ENCODE measurements at regions not wholly inside any gene's neighbourhood (a gene's known extent, or its start where the extent isn't known, plus 50 kb on each side); places are given as distances from the start of the nearest gene placed in this dataset.

- Histone ChIP-seq H3K4me1 (replicated peaks in 1 of 2) (no peaks in the 10 kb centered on the region), H3K27me3 (no peaks in the 10 kb centered on the region), H3K27ac (no peak overlapping the region), H3K36me3 (replicated peaks in 1 of 2) (no peaks in the 10 kb centered on the region), H3K9me3 (replicated peaks in 1 of 3) (no peaks in the 10 kb centered on the region), H3K4me3 (no peak overlapping the region)
- DNase-seq: no peak
- WGBS, 4 donors: 13 to 41% (median 34%) methylated on average over 1 of the region's 1 CpG
- intact Hi-C loops (cut with DNase I): no loop called here
- TF ChIP-seq POLR2A (IDR thresholded peaks at IDR 0.05): no peak
- TF ChIP-seq CTCF (IDR thresholded peaks at IDR 0.05): no peak
Measured at GRCh38 chr12:98319716-98320425, 195.5 kb upstream of the TMPO start.

- Histone ChIP-seq H3K9me3 (replicated peaks in 1 of 3) (no peaks in the 10 kb centered on the region), H3K27me3 (no peaks in the 10 kb centered on the region), H3K4me1 (replicated peaks in 1 of 2) (no peaks in the 10 kb centered on the region), H3K27ac (no peak overlapping the region), H3K36me3 (replicated peaks in 1 of 2) (no peaks in the 10 kb centered on the region), H3K4me3 (no peak overlapping the region)
- TF ChIP-seq CTCF (IDR thresholded peaks at IDR 0.05) (no peak), POLR2A (IDR thresholded peaks at IDR 0.05) (no peak)
- intact Hi-C loops (cut with DNase I): no loop called here
- no peak for DNase-seq
Measured at GRCh38 chr12:98325003-98325402, 190.4 kb upstream of the TMPO start.

- TF ChIP-seq POLR2A (IDR thresholded peaks at IDR 0.05) (no peak), CTCF (IDR thresholded peaks at IDR 0.05) (no peak)
- WGBS, 4 donors: 82 to 95% (median 87%) methylated on average over 2 of the region's 2 CpGs
- intact Hi-C loops (cut with DNase I): no loop called here
- Histone ChIP-seq H3K4me1 (replicated peaks in 1 of 2) (no peaks in the 10 kb centered on the region), H3K27me3 (no peaks in the 10 kb centered on the region), H3K27ac (no peak overlapping the region), H3K9me3 (replicated peaks in 1 of 3) (no peaks in the 10 kb centered on the region), H3K36me3 (replicated peaks in 1 of 2) (no peaks in the 10 kb centered on the region), H3K4me3 (no peak overlapping the region)
- DNase-seq: no peak
Measured at GRCh38 chr12:98328467-98328866, 186.9 kb upstream of the TMPO start.

GRCh38 chr12:98329589-98329988 is 185.8 kb upstream of the TMPO start:
- H3K4me3 ChIP-seq: no peak overlapping the region
- no peaks in the 10 kb centered on the region for H3K9me3 ChIP-seq (replicated peaks in 1 of 3)
- H3K36me3 ChIP-seq (replicated peaks in 1 of 2): no peaks in the 10 kb centered on the region
- TF ChIP-seq POLR2A (IDR thresholded peaks at IDR 0.05) (no peak), CTCF (IDR thresholded peaks at IDR 0.05) (no peak)
- WGBS, 4 donors: 62 to 72% (median 65%) methylated on average over 5 of the region's 5 CpGs
- no peaks in the 10 kb centered on the region for H3K27me3 ChIP-seq
- DNase-seq: no peak
- H3K4me1 ChIP-seq (replicated peaks in 1 of 2): no peaks in the 10 kb centered on the region
- intact Hi-C loops (cut with DNase I): no loop called here
- no peak overlapping the region for H3K27ac ChIP-seq

All from adrenal gland (tissue), 9 donors.